HEK293 (cell line): ENCODE measurements at regions not wholly inside any gene's neighbourhood (a gene's known extent, or its start where the extent isn't known, plus 50 kb on each side); places are given as distances from the start of the nearest gene placed in this dataset.

Experiments used
- CTCF ChIA-PET: fragments of 350-600 bp; formaldehyde crosslinking; extraction: SDS; loops from one replicate; lab custom pipeline; 2021; ENCODE audit warnings: antibody characterized with exemption; lab: Yijun Ruan, JAX
- POLR2A ChIA-PET: fragments of 300-600 bp; formaldehyde crosslinking; extraction: SDS; loops from one replicate; lab custom pipeline; 2020; ENCODE audit warnings: antibody characterized with exemption, inconsistent platforms; lab: Yijun Ruan, JAX
- H3K27ac ChIP-seq: fragments of 200-500 bp; sonication (Bioruptor generic); 2 replicates; pipeline ENCODE4 v1.5.1; 2014; ENCODE audit warnings: low read depth, low read length, control low read depth, inconsistent platforms; ENCODE audit errors: extremely low read depth
- H3K36me3 ChIP-seq, 2 experiments: fragments of 200-500 bp in 1 of 2; sonication (Bioruptor generic) in 1 of 2; 1 replicate in 1 of 2; 2 replicates in 1 of 2; pipeline ENCODE4 v1.5.1; 2014 to 2017; ENCODE audit warnings: inconsistent platforms in 2 of 2, low read length in 2 of 2; ENCODE audit not compliant: control insufficient read depth in 2 of 2, insufficient read depth in 1 of 2
- H3K4me1 ChIP-seq: fragments of 200-500 bp; sonication (Bioruptor generic); 2 replicates; pipeline ENCODE4 v1.5.1; 2014; ENCODE audit warnings: mild to moderate bottlenecking, low read length, inconsistent platforms; ENCODE audit not compliant: control insufficient read depth, insufficient read depth
- H3K4me3 ChIP-seq: 2 replicates; pipeline ENCODE4 v1.5.1; 2011; ENCODE audit warnings: low read depth, mild to moderate bottlenecking, control low read depth, low read length, moderate library complexity
- H3K9me3 ChIP-seq: fragments of 200-500 bp; sonication (Bioruptor generic); 2 replicates; pipeline ENCODE4 v1.5.1; 2014; ENCODE audit warnings: low read depth, low read length, inconsistent platforms; ENCODE audit not compliant: control insufficient read depth, insufficient read depth
- BCL11B ChIP-seq: fragments of 450-650 bp; formaldehyde crosslinking; IDR thresholded peaks from 2 replicates; pipeline ENCODE4 v1.5.1; 2016; ENCODE audit warnings: low read depth, missing biosample characterization, missing genetic modification characterization
- ELK4 ChIP-seq: IDR thresholded peaks from 2 replicates; pipeline ENCODE4 v1.6.1; 2011; ENCODE audit warnings: mild to moderate bottlenecking, low read depth, low read length, borderline replicate concordance
- GLIS2 ChIP-seq: fragments of 450-650 bp; formaldehyde crosslinking; IDR thresholded peaks from 2 replicates; pipeline ENCODE4 v1.5.1; 2016; ENCODE audit warnings: missing biosample characterization, missing genetic modification characterization
- HOXD13 ChIP-seq: sonication (generic); formaldehyde crosslinking; IDR thresholded peaks from 2 replicates; pipeline ENCODE4 v1.8.0; 2022; ENCODE audit warnings: missing genetic modification reagents, borderline replicate concordance
- OVOL3 ChIP-seq: fragments of 450-650 bp; formaldehyde crosslinking; IDR thresholded peaks from 2 replicates; pipeline ENCODE4 v1.5.1; 2016; ENCODE audit warnings: missing biosample characterization, missing genetic modification characterization
- PRDM4 ChIP-seq: fragments of 450-650 bp; formaldehyde crosslinking; IDR thresholded peaks from 2 replicates; pipeline ENCODE4 v1.5.1; 2017; ENCODE audit warnings: missing biosample characterization, missing genetic modification characterization
- PRDM6 ChIP-seq: fragments of 450-650 bp; formaldehyde crosslinking; IDR thresholded peaks from 2 replicates; pipeline ENCODE4 v1.5.1; 2017; ENCODE audit warnings: missing biosample characterization, missing genetic modification characterization
- REST ChIP-seq: fragments of 450-650 bp; formaldehyde crosslinking; IDR thresholded peaks from 2 replicates; pipeline ENCODE4 v1.5.1; 2016; ENCODE audit warnings: missing biosample characterization, missing genetic modification characterization
- YY1 ChIP-seq: fragments of 450-650 bp; formaldehyde crosslinking; IDR thresholded peaks from 2 replicates; pipeline ENCODE4 v1.5.1; 2018; ENCODE audit warnings: missing biosample characterization, missing genetic modification characterization
- ZFP3 ChIP-seq: fragments of 450-650 bp; formaldehyde crosslinking; IDR thresholded peaks from 2 replicates; pipeline ENCODE4 v1.5.1; 2016; ENCODE audit warnings: low read depth, missing biosample characterization, missing genetic modification characterization
- ZNF146 ChIP-seq: fragments of 450-650 bp; formaldehyde crosslinking; IDR thresholded peaks from 2 replicates; pipeline ENCODE4 v1.5.1; 2016; ENCODE audit warnings: missing biosample characterization, missing genetic modification characterization
- ZNF155 ChIP-seq: fragments of 450-650 bp; formaldehyde crosslinking; IDR thresholded peaks from 2 replicates; pipeline ENCODE4 v1.5.1; 2016; ENCODE audit warnings: missing biosample characterization, missing genetic modification characterization
- ZNF366 ChIP-seq: fragments of 450-650 bp; formaldehyde crosslinking; conservative IDR thresholded peaks from 2 replicates; pipeline ENCODE4 v1.5.1; 2016; ENCODE audit warnings: missing biosample characterization, missing genetic modification characterization
- ZNF473 ChIP-seq: fragments of 450-650 bp; formaldehyde crosslinking; IDR thresholded peaks from 2 replicates; pipeline ENCODE4 v1.5.1; 2017; ENCODE audit warnings: missing biosample characterization, missing genetic modification characterization
- ZNF610 ChIP-seq: fragments of 450-650 bp; formaldehyde crosslinking; IDR thresholded peaks from 2 replicates; pipeline ENCODE4 v1.5.1; 2016; ENCODE audit warnings: missing biosample characterization, missing genetic modification characterization, borderline replicate concordance
- ZNF624 ChIP-seq: fragments of 450-650 bp; formaldehyde crosslinking; IDR thresholded peaks from 2 replicates; pipeline ENCODE4 v1.5.1; 2017; ENCODE audit warnings: missing biosample characterization, missing genetic modification characterization
- ZNF692 ChIP-seq: fragments of 450-650 bp; formaldehyde crosslinking; IDR thresholded peaks from 2 replicates; pipeline ENCODE4 v1.5.1; 2016; ENCODE audit warnings: missing biosample characterization, missing genetic modification characterization
- ZNF843 ChIP-seq: fragments of 450-650 bp; formaldehyde crosslinking; IDR thresholded peaks from 2 replicates; pipeline ENCODE4 v1.5.1; 2016; ENCODE audit warnings: missing biosample characterization, missing genetic modification characterization
- ZSCAN23 ChIP-seq: fragments of 450-650 bp; formaldehyde crosslinking; IDR thresholded peaks from 2 replicates; pipeline ENCODE4 v1.5.1; 2016; ENCODE audit warnings: missing biosample characterization, missing genetic modification characterization
- ZSCAN30 ChIP-seq: fragments of 450-650 bp; IDR thresholded peaks from 2 replicates; pipeline ENCODE4 v1.5.1; 2018; ENCODE audit warnings: missing biosample characterization, mild to moderate bottlenecking, missing genetic modification characterization, moderate library complexity
- ZSCAN4 ChIP-seq: fragments of 450-650 bp; formaldehyde crosslinking; IDR thresholded peaks from 2 replicates; pipeline ENCODE4 v1.5.1; 2017; ENCODE audit warnings: missing biosample characterization, missing genetic modification characterization
- ZSCAN5A ChIP-seq: fragments of 450-650 bp; formaldehyde crosslinking; IDR thresholded peaks from 2 replicates; pipeline ENCODE4 v1.5.1; 2016; ENCODE audit warnings: missing biosample characterization, missing genetic modification characterization

- TF ChIP-seq ZSCAN4 (tag by site-specific recombination) (no peak), ZNF692 (tag by site-specific recombination) (no peak), OVOL3 (tag by site-specific recombination) (no peak), PRDM6 (no peak), ZNF155 (tag by site-specific recombination) (no peak), ZNF843 (no peak), ZNF610 (tag by site-specific recombination) (no peak)
Observed at GRCh38 chr13:63050287-63050686, 1634.6 kb upstream of the PCDH20 start (continued).

- Histone ChIP-seq H3K4me3 (no peak overlapping the region), H3K9me3 (no peaks in the 10 kb centered on the region), H3K36me3 (no peaks in the 10 kb centered on the region), H3K4me1 (no peaks in the 10 kb centered on the region), H3K27ac (no peak overlapping the region)
- TF ChIP-seq ZSCAN23 (no peak), YY1 (tag by site-specific recombination) (no peak), PRDM4 (tag by site-specific recombination) (no peak), BCL11B (no peak), ZSCAN30 (tag by site-specific recombination) (no peak), HOXD13 (CRISPR knock-in tag) (no peak), ZFP3 (tag by site-specific recombination) (no peak), REST (tag by site-specific recombination) (no peak), ZNF473 (tag by site-specific recombination) (no peak), ZNF146 (tag by site-specific recombination) (no peak), ZNF624 (no peak), ELK4 (no peak), ZNF366 (tag by site-specific recombination) (no peak), ZSCAN5A (tag by site-specific recombination) (no peak), GLIS2 (tag by site-specific recombination) (no peak)
- POLR2A ChIA-PET = no interaction called here
- CTCF ChIA-PET = no interaction called here
Observed at GRCh38 chr13:63048653-63049052, 1633.0 kb upstream of the PCDH20 start.
